B cell (primary cell): ENCODE measurements at regions not wholly inside any gene's neighbourhood (a gene's known extent, or its start where the extent isn't known, plus 50 kb on each side); places are given as distances from the start of the nearest gene placed in this dataset.

Experiments used
- ATAC-seq: fragments of 200-7000 bp; cut with Tn5 transposase; one replicate; pipeline ENCODE4 v1.10.0; 2021; ENCODE audit warnings: low read depth, mild to moderate bottlenecking, moderate number of reproducible peaks, moderate library complexity
- CTCF ChIA-PET: fragments of 350-600 bp; sonication (Branson Sonifier 250); formaldehyde crosslinking; loops from one replicate; lab custom pipeline; 2021; ENCODE audit warnings: antibody characterized with exemption, inconsistent platforms; lab: Charles Lee
- POLR2A ChIA-PET: fragments of 350-600 bp; sonication (Branson Sonifier 250); formaldehyde crosslinking; loops from one replicate; lab custom pipeline; 2021; ENCODE audit warnings: antibody characterized with exemption; lab: Charles Lee
- DNase-seq: peaks from one replicate; pipeline ENCODE4 v3.0.0; 2013
- H2AFZ ChIP-seq: 2 replicates; pipeline ENCODE4 v1.6.1; 2012; ENCODE audit warnings: mild to moderate bottlenecking, low read depth, low read length; ENCODE audit not compliant: insufficient read depth, poor library complexity, severe bottlenecking
- H3K27ac ChIP-seq, 2 donors: 1 replicate in 1 of 2; 2 replicates in 1 of 2; pipeline ENCODE4 v1.5.1; 2012 to 2013; ENCODE audit warnings: low read length in 2 of 2, mild to moderate bottlenecking in 2 of 2, moderate library complexity in 1 of 2
- H3K27me3 ChIP-seq, 4 experiments: fragments of 200-600 bp in 1 of 4; sonication (generic) in 1 of 4; replicated peaks in 1 of 4; 1 replicate in 2 of 4; 2 replicates in 2 of 4; pipeline versions ENCODE4 v1.6.1 to v1.7.0; 2013 to 2016; ENCODE audit warnings: low read length in 3 of 4, mild to moderate bottlenecking in 2 of 4, mixed read lengths in 1 of 4, moderate library complexity in 1 of 4; ENCODE audit not compliant: insufficient read depth in 4 of 4, control insufficient read depth in 3 of 4; ENCODE audit errors: control extremely low read depth in 1 of 4
- H3K36me3 ChIP-seq, 2 experiments: replicated peaks in 1 of 2; 1 replicate in 1 of 2; 2 replicates in 1 of 2; pipeline versions ENCODE4 v1.6.1 to v1.7.1; 2013; ENCODE audit warnings: low read length in 1 of 2; ENCODE audit not compliant: insufficient read depth in 2 of 2, control insufficient read depth in 1 of 2; ENCODE audit errors: control extremely low read depth in 1 of 2, extremely low read depth in 1 of 2
- H3K4me1 ChIP-seq, 2 donors: fragments of 200-600 bp in 1 of 2; sonication (generic) in 1 of 2; 1 replicate in 1 of 2; 2 replicates in 1 of 2; pipeline versions ENCODE4 v1.5.1 to v1.6.1; 2013 to 2017; ENCODE audit warnings: low read length in 2 of 2; ENCODE audit not compliant: control insufficient read depth in 2 of 2, insufficient read depth in 2 of 2
- H3K4me2 ChIP-seq: replicated peaks from 2 replicates; pipeline ENCODE3; 2012; ENCODE audit warnings: mild to moderate bottlenecking, low read depth, low read length; ENCODE audit not compliant: poor library complexity, severe bottlenecking
- H3K4me3 ChIP-seq, 5 experiments: fragments of 200-600 bp in 1 of 5; sonication (generic) in 1 of 5; 1 replicate in 3 of 5; 2 replicates in 2 of 5; pipeline versions ENCODE4 v1.5.1 to v1.7.0; 2011 to 2016; ENCODE audit warnings: low read length in 4 of 5, mild to moderate bottlenecking in 4 of 5, low read depth in 2 of 5, control low read depth in 1 of 5, moderate library complexity in 1 of 5; ENCODE audit not compliant: insufficient read depth in 1 of 5; ENCODE audit errors: control extremely low read depth in 1 of 5, extremely low read depth in 1 of 5
- H3K79me2 ChIP-seq: fragments of 200-600 bp; sonication (generic); one replicate; pipeline ENCODE4 v1.6.0; 2016; ENCODE audit warnings: low read length; ENCODE audit not compliant: control insufficient read depth, insufficient read depth
- H3K9ac ChIP-seq: fragments of 200-600 bp; sonication (generic); 2 replicates; pipeline ENCODE4 v1.6.1; 2017; ENCODE audit warnings: mild to moderate bottlenecking, low read length, moderate library complexity
- H3K9me3 ChIP-seq, 3 donors: one replicate each; pipeline versions ENCODE4 v1.6.1 to v1.7.1; 2013; ENCODE audit warnings: low read length in 2 of 3; ENCODE audit not compliant: control insufficient read depth in 2 of 3, insufficient read depth in 1 of 3; ENCODE audit errors: control extremely low read depth in 1 of 3
- H4K20me1 ChIP-seq: 2 replicates; pipeline ENCODE4 v1.6.0; 2012; ENCODE audit warnings: mild to moderate bottlenecking, low read length; ENCODE audit not compliant: insufficient read depth, control insufficient read depth, poor library complexity, severe bottlenecking
- H3K27ac Mint-ChIP-seq: one replicate; pipeline ENCODE4 v1.8.0; 2021; ENCODE audit warnings: mixed read lengths
- H3K27me3 Mint-ChIP-seq: one replicate; pipeline ENCODE4 v1.8.0; 2021; ENCODE audit warnings: mixed read lengths
- H3K4me1 Mint-ChIP-seq: one replicate; pipeline ENCODE4 v1.8.0; 2021; ENCODE audit warnings: mixed read lengths
- H3K4me3 Mint-ChIP-seq: one replicate; pipeline ENCODE4 v1.8.0; 2021; ENCODE audit warnings: mixed read lengths
- H3K9me3 Mint-ChIP-seq: one replicate; pipeline ENCODE4 v1.8.0; 2022; ENCODE audit warnings: mixed read lengths; ENCODE audit not compliant: insufficient read depth
- EZH2 ChIP-seq: IDR thresholded peaks from 2 replicates; pipeline ENCODE4 v1.6.1; 2012; ENCODE audit warnings: borderline replicate concordance, low read depth, mild to moderate bottlenecking, moderate library complexity, low read length; ENCODE audit not compliant: insufficient read depth, poor library complexity, severe bottlenecking
- WGBS: methylation state at CpG from one replicate; pipeline ENCODE4 v1.1.5; 2013; ENCODE audit warnings: missing lambda C conversion rate; ENCODE audit not compliant: insufficient coverage; 5-methylcytosine and 5-hydroxymethylcytosine counted together
- intact Hi-C: fragments of 100-400 bp; cut with micrococcal nuclease; formaldehyde crosslinking; loops from one replicate; pipeline ENCODE4 v1.10.0; 2022
- TF ChIP-seq, protein P1 (sequence below): fragments of 200-600 bp; IDR thresholded peaks from one replicate; pipeline ENCODE4 v1.8.0; 2022; ENCODE audit warnings: antibody characterized with exemption, mild to moderate bottlenecking

- no CpG with 5 or more reads among the region's 2 CpGs for WGBS
- Histone ChIP-seq H3K27me3 (no peaks in the 10 kb centered on the region), H3K4me1 (no peaks in the 10 kb centered on the region), H3K4me3 (no peak overlapping the region), H4K20me1 (no peaks in the 10 kb centered on the region), H2AFZ (no peak overlapping the region), H3K27ac (no peak overlapping the region), H3K9me3 (no peaks in the 10 kb centered on the region), H3K9ac (no peak overlapping the region), H3K4me2 (no peak overlapping the region), H3K79me2 (no peaks in the 10 kb centered on the region), H3K36me3 (no peaks in the 10 kb centered on the region)
- ChIA-PET CTCF (no interaction called here), POLR2A (no interaction called here)
- no peak for TF ChIP-seq EZH2
- TF ChIP-seq, protein P1, sequence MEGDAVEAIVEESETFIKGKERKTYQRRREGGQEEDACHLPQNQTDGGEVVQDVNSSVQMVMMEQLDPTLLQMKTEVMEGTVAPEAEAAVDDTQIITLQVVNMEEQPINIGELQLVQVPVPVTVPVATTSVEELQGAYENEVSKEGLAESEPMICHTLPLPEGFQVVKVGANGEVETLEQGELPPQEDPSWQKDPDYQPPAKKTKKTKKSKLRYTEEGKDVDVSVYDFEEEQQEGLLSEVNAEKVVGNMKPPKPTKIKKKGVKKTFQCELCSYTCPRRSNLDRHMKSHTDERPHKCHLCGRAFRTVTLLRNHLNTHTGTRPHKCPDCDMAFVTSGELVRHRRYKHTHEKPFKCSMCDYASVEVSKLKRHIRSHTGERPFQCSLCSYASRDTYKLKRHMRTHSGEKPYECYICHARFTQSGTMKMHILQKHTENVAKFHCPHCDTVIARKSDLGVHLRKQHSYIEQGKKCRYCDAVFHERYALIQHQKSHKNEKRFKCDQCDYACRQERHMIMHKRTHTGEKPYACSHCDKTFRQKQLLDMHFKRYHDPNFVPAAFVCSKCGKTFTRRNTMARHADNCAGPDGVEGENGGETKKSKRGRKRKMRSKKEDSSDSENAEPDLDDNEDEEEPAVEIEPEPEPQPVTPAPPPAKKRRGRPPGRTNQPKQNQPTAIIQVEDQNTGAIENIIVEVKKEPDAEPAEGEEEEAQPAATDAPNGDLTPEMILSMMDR, result no peak
- no peaks in the 10 kb centered on the region for H3K4me1 Mint-ChIP-seq
- H3K9me3 Mint-ChIP-seq, result no peaks in the 10 kb centered on the region
- H3K27ac Mint-ChIP-seq, result no peak overlapping the region
- ATAC-seq, result no peak
- no peak overlapping the region for H3K4me3 Mint-ChIP-seq
- no peaks in the 10 kb centered on the region for H3K27me3 Mint-ChIP-seq
- no peak for DNase-seq
- intact Hi-C loops, result no loop called here
Measured at GRCh38 chr16:51825779-51826178, 674.7 kb upstream of the SALL1 start.

DNA sequence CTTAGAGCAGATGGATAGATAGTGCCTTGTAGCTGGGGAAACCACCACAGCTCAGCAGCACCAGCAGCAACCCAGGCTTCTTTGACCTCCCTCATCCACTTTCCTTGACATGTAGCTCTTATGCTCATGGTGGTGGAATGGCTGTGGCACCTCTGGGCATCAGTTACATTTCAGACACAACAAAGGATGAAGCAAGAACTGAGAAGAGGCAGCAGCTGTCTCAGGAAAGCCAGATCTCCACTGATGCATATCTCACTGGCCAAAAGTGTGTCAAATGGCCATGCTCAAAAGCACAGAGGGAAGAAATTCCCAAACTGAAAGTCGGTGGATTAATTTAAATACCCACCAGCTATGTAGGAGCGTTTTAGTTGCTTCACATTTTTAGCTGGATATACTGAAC is 671.4 kb upstream of the SALL1 start:
- Mint-ChIP-seq H3K4me1 (no peaks in the 10 kb centered on the region), H3K27me3 (no peaks in the 10 kb centered on the region), H3K9me3 (no peaks in the 10 kb centered on the region), H3K4me3 (no peak overlapping the region), H3K27ac (no peak overlapping the region)
- Histone ChIP-seq H3K9me3 (no peaks in the 10 kb centered on the region), H3K36me3 (no peaks in the 10 kb centered on the region), H4K20me1 (no peaks in the 10 kb centered on the region), H3K27ac (no peak overlapping the region), H3K4me2 (no peak overlapping the region), H3K4me3 (no peak overlapping the region), H3K9ac (no peak overlapping the region), H3K79me2 (no peaks in the 10 kb centered on the region), H2AFZ (no peak overlapping the region), H3K27me3 (no peaks in the 10 kb centered on the region), H3K4me1 (no peaks in the 10 kb centered on the region)
- no peak for ATAC-seq
- ChIA-PET POLR2A (no interaction called here), CTCF (no interaction called here)
- DNase-seq, result no peak
- no peak for TF ChIP-seq EZH2
- TF ChIP-seq, protein P1, result no peak
- WGBS, result 90% methylated on average over 2 of the region's 2 CpGs
- intact Hi-C loops, result no loop called here
